K562 (cell line): ENCODE measurements at regions not wholly inside any gene's neighbourhood (a gene's known extent, or its start where the extent isn't known, plus 50 kb on each side); places are given as distances from the start of the nearest gene placed in this dataset.
"Not testable (repeated sequence)": the region's sequence is repeated elsewhere in the genome, so short reads cannot be mapped to it uniquely, and the experiment has no call there.

Experiments
- ATAC-seq: fragments of 200-7000 bp; cut with Tn5 transposase; 3 replicates; pipeline ENCODE4 v1.9.1; 2020; ENCODE audit warnings: moderate library complexity
- BruUV-seq: library from RNA; stranded (reverse); fragments of 400-500 nt; replicated peaks from 2 replicates; lab custom pipeline; 2021; lab: Mats Ljungman, UMichigan
- CTCF ChIA-PET: fragments of 300-600 bp; formaldehyde crosslinking; extraction: SDS; loops from one replicate; lab custom pipeline; 2021; ENCODE audit warnings: low intra/inter-chr PET ratio; lab: Yijun Ruan, JAX
- POLR2A ChIA-PET: fragments of 300-600, 350-650 bp; sonication (Branson Sonifier 250); formaldehyde crosslinking; extraction: SDS; loops from one replicate; lab custom pipeline; 2021; ENCODE audit warnings: antibody characterized with exemption, inconsistent platforms; lab: Yijun Ruan, JAX
- DNase-seq, 4 experiments: peaks; one replicate each; pipeline versions ENCODE4 v3.0.0 to v3.0.0-alpha.2; 2011 to 2018; ENCODE audit warnings: low spot score in 3 of 4, mixed read lengths in 3 of 4; ENCODE audit errors: extremely low read depth in 1 of 4
- FAIRE-seq: peaks from 2 replicates; lab custom pipeline; 2011; peaks lifted over from hg19 to GRCh38; lab: Jason Lieb, UNC
- H2AFZ ChIP-seq: 2 replicates; pipeline ENCODE4 v1.6.0; 2011; ENCODE audit warnings: low read depth, low read length, control low read depth, inconsistent platforms
- H3K27ac ChIP-seq: fragments of 200-600 bp; 3 replicates; pipeline ENCODE4 v1.8.0; 2011; ENCODE audit warnings: low read depth, mild to moderate bottlenecking, control low read depth, inconsistent platforms, low read length, moderate library complexity, mixed read lengths; ENCODE audit errors: extremely low read depth
- H3K27me3 ChIP-seq, 2 experiments: fragments of 300-600 bp in 1 of 2; 2 replicates in 1 of 2; 3 replicates in 1 of 2; pipeline versions ENCODE4 v1.6.0 to v1.8.0; 2011; ENCODE audit warnings: inconsistent platforms in 2 of 2, low read length in 2 of 2, mild to moderate bottlenecking in 1 of 2, mixed read lengths in 1 of 2, moderate library complexity in 1 of 2; ENCODE audit not compliant: control insufficient read depth in 2 of 2, insufficient read depth in 2 of 2
- H3K36me3 ChIP-seq: fragments of 300-600 bp; 3 replicates; pipeline ENCODE4 v1.8.0; 2011; ENCODE audit warnings: mild to moderate bottlenecking, low read length, inconsistent platforms; ENCODE audit not compliant: control insufficient read depth, insufficient read depth
- H3K4me1 ChIP-seq, 2 experiments: fragments of 200-600 bp in 1 of 2; replicated peaks in 1 of 2; 2 replicates in 1 of 2; 3 replicates in 1 of 2; pipeline versions ENCODE4 v1.5.1 to v1.8.0; 2011; ENCODE audit warnings: inconsistent platforms in 2 of 2, low read length in 2 of 2, mild to moderate bottlenecking in 1 of 2, mixed read lengths in 1 of 2, moderate library complexity in 1 of 2; ENCODE audit not compliant: control insufficient read depth in 2 of 2, insufficient read depth in 2 of 2
- H3K4me2 ChIP-seq: 2 replicates; pipeline ENCODE4 v1.6.1; 2011; ENCODE audit warnings: low read length, control low read depth, inconsistent platforms, mixed read lengths; ENCODE audit not compliant: insufficient read depth
- H3K4me3 ChIP-seq: fragments of 200-600 bp; sonication (generic), shearing (Covaris generic); 2 replicates; pipeline ENCODE4 v1.5.1; 2016; ENCODE audit warnings: control low read depth, inconsistent platforms
- H3K79me2 ChIP-seq: fragments of 200-600 bp; 3 replicates; pipeline ENCODE4 v1.8.0; 2011; ENCODE audit warnings: low read length, inconsistent platforms; ENCODE audit not compliant: control insufficient read depth, insufficient read depth
- H3K9ac ChIP-seq, 2 experiments: 2 replicates each; pipeline versions ENCODE4 v1.6.0 to v1.6.1; 2011; ENCODE audit warnings: low read depth in 2 of 2, low read length in 2 of 2, control low read depth in 1 of 2, inconsistent platforms in 1 of 2, mild to moderate bottlenecking in 1 of 2, mixed read lengths in 1 of 2; ENCODE audit not compliant: insufficient read depth in 1 of 2
- H3K9me1 ChIP-seq: one replicate; pipeline ENCODE4 v1.6.0; 2011; ENCODE audit warnings: inconsistent platforms, mild to moderate bottlenecking, low read length, moderate library complexity; ENCODE audit not compliant: control insufficient read depth, insufficient read depth
- H3K9me3 ChIP-seq: replicated peaks from 2 replicates; pipeline ENCODE4 v1.5.1; 2011; ENCODE audit warnings: low read depth, low read length, inconsistent platforms; ENCODE audit not compliant: control insufficient read depth, insufficient read depth
- H4K20me1 ChIP-seq: replicated peaks from 2 replicates; pipeline ENCODE4 v1.6.1; 2011; ENCODE audit warnings: low read length, inconsistent platforms, mixed read lengths; ENCODE audit not compliant: control insufficient read depth, insufficient read depth
- NFIC ChIP-seq: fragments of 450-650 bp; IDR thresholded peaks from 2 replicates; pipeline ENCODE4 v1.6.1; 2017; ENCODE audit warnings: mild to moderate bottlenecking, inconsistent platforms
- PHF20 ChIP-seq: fragments of 450-650 bp; IDR thresholded peaks from 2 replicates; pipeline ENCODE4 v1.6.1; 2018; ENCODE audit not compliant: partially characterized antibody
- USF2 ChIP-seq: sonication (generic); formaldehyde crosslinking; IDR thresholded peaks from 2 replicates; pipeline ENCODE4 v1.5.0; 2020; ENCODE audit warnings: missing genetic modification reagents
- YY1 ChIP-seq, 3 experiments: IDR thresholded peaks; 2 replicates each; pipeline ENCODE4 v1.6.1; 2011; ENCODE audit warnings: low read length in 2 of 3, mild to moderate bottlenecking in 2 of 3, moderate library complexity in 2 of 3, borderline replicate concordance in 1 of 3, control low read depth in 1 of 3, low read depth in 1 of 3; ENCODE audit not compliant: insufficient read depth in 3 of 3, insufficient replicate concordance in 2 of 3, control insufficient read depth in 1 of 3, insufficient read length in 1 of 3; ENCODE audit errors: extremely low read depth in 1 of 3
- whole genome bisulfite sequencing: fragments of 100-300 bp; shearing (Covaris generic); methylation state at CpG from one replicate; pipeline ENCODE4 v1.1.6; 2016; ENCODE audit warnings: low coverage, mixed read lengths; ENCODE audit not compliant: insufficient coverage; ENCODE audit errors: missing lambda C conversion rate; 5-methylcytosine and 5-hydroxymethylcytosine counted together
- in situ Hi-C: fragments of 300-500 bp; cut with MboI; formaldehyde crosslinking; loops from 4 replicates; pipeline ENCODE4 v1.15.0; 2018; ENCODE audit warnings: inconsistent platforms, mixed read lengths
- intact Hi-C: fragments of 100-400 bp; cut with micrococcal nuclease; formaldehyde crosslinking; loops from 2 replicates; pipeline ENCODE4 v1.14.2; 2022
- TF ChIP-seq, protein P1 (sequence below): fragments of 450-650 bp; IDR thresholded peaks from 2 replicates; pipeline ENCODE4 v1.6.1; 2016

- ATAC-seq, H3K4me1 ChIP-seq, BruUV-seq, H3K4me3 ChIP-seq, H3K79me2 ChIP-seq, POLR2A ChIA-PET, H3K9me3 ChIP-seq, intact Hi-C loops, DNase-seq, H3K9ac ChIP-seq, in situ Hi-C loops, H3K9me1 ChIP-seq, H3K36me3 ChIP-seq, H3K27ac ChIP-seq, FAIRE-seq, H3K4me2 ChIP-seq, CTCF ChIA-PET, H4K20me1 ChIP-seq, H2AFZ ChIP-seq, H3K27me3 ChIP-seq: not testable (repeated sequence)
- 3% methylated on average over 3 of the region's 4 CpGs for WGBS
These were observed 58.9 kb upstream of the EEF2KMT start for GRCh38 chr16:5156486-5156885.

- H3K9me3 ChIP-seq, in situ Hi-C loops, H3K36me3 ChIP-seq, H3K4me3 ChIP-seq, H3K4me1 ChIP-seq, H3K4me2 ChIP-seq, H3K79me2 ChIP-seq, POLR2A ChIA-PET, BruUV-seq, ATAC-seq, FAIRE-seq, H3K27ac ChIP-seq, H3K27me3 ChIP-seq, H2AFZ ChIP-seq, intact Hi-C loops, H3K9ac ChIP-seq, H3K9me1 ChIP-seq, H4K20me1 ChIP-seq, CTCF ChIA-PET: not testable (repeated sequence)
- DNase-seq, result peak in 1 of 4 experiments; percentile 3
- TF ChIP-seq NFIC, result peak; percentile 32; the same call in 1 of the 2 replicates
- TF ChIP-seq USF2 (CRISPR knock-in tag), result 0 out of 2 replicates have a peak, but pooled peaks have one; percentile 21
- peak in 1 of 3 experiments; percentile 19 for TF ChIP-seq YY1 (IDR thresholded peaks at IDR 0.05; ENCODE audit: borderline replicate concordance in 1 of 3, control insufficient read depth in 1 of 3, extremely low read depth in 1 of 3, insufficient read depth in 3 of 3, insufficient read length in 1 of 3, insufficient replicate concordance in 2 of 3, low read depth in 1 of 3, low read length in 2 of 3)
- TF ChIP-seq PHF20, result peak; percentile 44
- TF ChIP-seq, protein P1, sequence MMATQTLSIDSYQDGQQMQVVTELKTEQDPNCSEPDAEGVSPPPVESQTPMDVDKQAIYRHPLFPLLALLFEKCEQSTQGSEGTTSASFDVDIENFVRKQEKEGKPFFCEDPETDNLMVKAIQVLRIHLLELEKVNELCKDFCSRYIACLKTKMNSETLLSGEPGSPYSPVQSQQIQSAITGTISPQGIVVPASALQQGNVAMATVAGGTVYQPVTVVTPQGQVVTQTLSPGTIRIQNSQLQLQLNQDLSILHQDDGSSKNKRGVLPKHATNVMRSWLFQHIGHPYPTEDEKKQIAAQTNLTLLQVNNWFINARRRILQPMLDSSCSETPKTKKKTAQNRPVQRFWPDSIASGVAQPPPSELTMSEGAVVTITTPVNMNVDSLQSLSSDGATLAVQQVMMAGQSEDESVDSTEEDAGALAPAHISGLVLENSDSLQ, result 0 out of 2 replicates have a peak, but pooled peaks have one; percentile 6
- WGBS, result 28% methylated on average over 1 of the region's 1 CpG
These were observed 56.4 kb upstream of the EEF2KMT start for GRCh38 chr16:5154006-5154405.

GRCh38 chr16:5151409-5151808 is 53.8 kb upstream of the EEF2KMT start:
- H3K36me3 ChIP-seq, H3K4me1 ChIP-seq, H3K9me3 ChIP-seq, H3K27ac ChIP-seq, ATAC-seq, H3K9me1 ChIP-seq, in situ Hi-C loops, intact Hi-C loops, H3K4me2 ChIP-seq, POLR2A ChIA-PET, H3K79me2 ChIP-seq, H2AFZ ChIP-seq, FAIRE-seq, BruUV-seq, DNase-seq, H4K20me1 ChIP-seq, CTCF ChIA-PET, H3K9ac ChIP-seq, H3K4me3 ChIP-seq: not testable (repeated sequence)
- H3K27me3 ChIP-seq, result peaks cover 5 to 10% of the 10 kb centered on the region in 2 experiments; a peak in 3 of 5 replicates
- WGBS, result 2% methylated on average over 2 of the region's 2 CpGs
